AG04450 (cell line): ENCODE measurements at regions not wholly inside any gene's neighbourhood (a gene's known extent, or its start where the extent isn't known, plus 50 kb on each side); places are given as distances from the start of the nearest gene placed in this dataset.

ENCODE experiments used
- CTCF ChIA-PET: fragments of 300-600, 350-600 bp; formaldehyde crosslinking; extraction: SDS; loops from one replicate; lab custom pipeline; 2022; ENCODE audit warnings: antibody characterized with exemption, inconsistent platforms; lab: Charles Lee
- POLR2A ChIA-PET: fragments of 350-600 bp; formaldehyde crosslinking; extraction: SDS; loops from one replicate; lab custom pipeline; 2021; ENCODE audit warnings: antibody characterized with exemption, inconsistent platforms; lab: Yijun Ruan, JAX
- DNase-seq: peaks from one replicate; pipeline ENCODE4 v3.0.0-alpha.2; 2011; ENCODE audit warnings: low read depth, low spot score
- H3K27ac ChIP-seq: one replicate; pipeline ENCODE4 v1.5.1; 2012; ENCODE audit warnings: low read depth, low read length, control low read depth
- H3K27me3 ChIP-seq: one replicate; pipeline ENCODE4 v1.6.0; 2012; ENCODE audit warnings: low read length; ENCODE audit not compliant: control insufficient read depth, insufficient read depth
- H3K4me3 ChIP-seq: 2 replicates; pipeline ENCODE4 v1.5.1; 2011; ENCODE audit warnings: mild to moderate bottlenecking, low read depth, low read length, control low read depth
- H3K9me3 ChIP-seq: 2 replicates; pipeline ENCODE4 v1.5.1; 2012; ENCODE audit warnings: low read length; ENCODE audit not compliant: control insufficient read depth, insufficient read depth
- CTCF ChIP-seq: IDR thresholded peaks from 2 replicates; pipeline ENCODE4 v1.5.1; 2011; ENCODE audit warnings: low read depth, low read length, control low read depth, inconsistent platforms

- CTCF ChIA-PET, result no interaction called here
- no peak overlapping the region for H3K27ac ChIP-seq
- POLR2A ChIA-PET, result interaction anchor here (0.8 kb wide), 1 partner anchor 15 kb away, joined by 3 read pairs; no protein-coding TSS in a partner anchor
- no peaks in the 10 kb centered on the region for H3K27me3 ChIP-seq
- TF ChIP-seq CTCF, result no peak
- DNase-seq, result no peak
- H3K4me3 ChIP-seq, result no peak overlapping the region
- H3K9me3 ChIP-seq, result peaks cover 7% of the 10 kb centered on the region; the same call in 1 of the 2 replicates
Measured at GRCh38 chr17:82998637-82999036, 80.8 kb upstream of the METRNL start.

DNA sequence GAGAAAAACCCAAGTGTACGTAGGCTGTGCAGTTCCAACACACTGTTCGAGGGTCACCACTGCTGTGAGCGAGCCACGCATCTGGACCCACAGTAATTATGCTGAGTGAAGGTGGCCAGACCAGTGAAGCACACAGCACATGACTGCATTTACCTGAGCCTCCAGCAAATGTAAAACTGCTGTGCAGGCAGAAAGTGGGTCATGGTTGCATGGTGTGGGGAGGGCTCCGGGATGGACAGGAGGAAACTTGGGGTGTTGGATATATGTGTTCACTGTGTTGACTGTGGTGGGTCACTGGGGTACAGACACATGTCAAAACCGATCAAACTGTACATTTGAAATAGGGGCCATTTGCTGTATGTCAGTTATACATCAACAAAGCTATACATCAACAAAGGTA, 78.7 kb upstream of the METRNL start:
- no peak for TF ChIP-seq CTCF
- H3K9me3 ChIP-seq, result peaks cover 20% of the 10 kb centered on the region
- ChIA-PET CTCF (no interaction called here), POLR2A (no interaction called here)
- no peak overlapping the region for H3K4me3 ChIP-seq
- no peak overlapping the region for H3K27ac ChIP-seq
- H3K27me3 ChIP-seq, result no peaks in the 10 kb centered on the region
- no peak for DNase-seq

GRCh38 chr17:83002118-83002805, 77.1 kb upstream of the METRNL start:
- CTCF ChIA-PET, result no interaction called here
- Histone ChIP-seq H3K9me3 (peaks cover 22% of the 10 kb centered on the region), H3K27me3 (no peaks in the 10 kb centered on the region), H3K27ac (no peak overlapping the region), H3K4me3 (no peak overlapping the region)
- no peak for TF ChIP-seq CTCF
- DNase-seq, result no peak
- POLR2A ChIA-PET, result no interaction called here

GRCh38 chr17:83004791-83005380, 74.5 kb upstream of the METRNL start:
- H3K27ac ChIP-seq, result no peak overlapping the region
- DNase-seq, result no peak
- POLR2A ChIA-PET, result no interaction called here
- no peak for TF ChIP-seq CTCF
- CTCF ChIA-PET, result no interaction called here
- no peaks in the 10 kb centered on the region for H3K27me3 ChIP-seq
- H3K4me3 ChIP-seq, result no peak overlapping the region
- H3K9me3 ChIP-seq, result peaks cover 26% of the 10 kb centered on the region

DNA sequence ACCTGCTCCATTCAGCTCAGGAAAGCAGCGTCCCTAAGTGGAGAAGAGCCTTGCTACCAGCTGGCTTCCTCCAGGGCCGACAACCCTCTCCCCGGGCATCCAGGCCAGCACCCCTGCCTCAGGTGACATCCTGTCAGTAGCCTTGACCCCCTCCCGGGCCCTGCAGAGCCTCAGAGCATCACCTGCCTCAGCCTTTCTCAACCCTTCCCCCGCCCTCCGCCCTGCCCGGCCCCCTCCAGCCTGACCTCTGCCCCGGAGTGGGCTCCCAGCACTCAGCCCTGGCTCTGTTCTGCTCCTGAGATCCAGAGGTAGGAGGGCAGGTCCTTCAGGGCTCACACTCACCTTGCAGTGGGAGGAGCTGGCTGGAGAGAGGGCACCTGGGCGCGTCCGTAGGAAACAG, 73.8 kb upstream of the METRNL start:
- CTCF ChIA-PET, result no interaction called here
- TF ChIP-seq CTCF, result no peak

More for the DNA sequence above, 73.8 kb upstream of the METRNL start:
- Histone ChIP-seq H3K27me3 (no peaks in the 10 kb centered on the region), H3K27ac (no peak overlapping the region), H3K4me3 (no peak overlapping the region), H3K9me3 (peaks cover 26% of the 10 kb centered on the region)
- POLR2A ChIA-PET, result no interaction called here
- no peak for DNase-seq
